ENCODE measurements at regions not wholly inside any gene's neighbourhood (a gene's known extent, or its start where the extent isn't known, plus 50 kb on each side); places are given as distances from the start of the nearest gene placed in this dataset.
"Not testable (repeated sequence)": the region's sequence is repeated elsewhere in the genome, so short reads cannot be mapped to it uniquely, and the experiment has no call there.

DNA sequence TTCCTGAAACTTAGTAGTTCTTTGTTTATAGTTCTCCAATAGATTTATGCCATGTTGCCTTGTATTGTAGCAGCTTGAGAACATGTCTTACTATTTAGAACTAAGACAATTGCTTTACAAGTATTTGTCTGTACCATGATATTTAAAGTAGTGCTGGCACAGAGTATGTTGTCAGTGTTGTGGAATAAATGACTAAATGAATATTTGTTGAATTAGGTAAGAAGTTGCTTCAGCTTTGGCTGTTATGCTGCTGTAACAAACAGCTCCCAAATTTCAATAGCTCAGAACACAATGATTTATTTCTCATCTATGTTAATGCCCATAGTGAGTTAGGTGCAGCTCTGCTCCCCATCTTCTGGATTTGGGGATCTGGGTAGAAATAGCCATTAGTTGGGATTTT is 90.2 kb upstream of the VCAM1 start:
- no peak for DNase-seq

DNA sequence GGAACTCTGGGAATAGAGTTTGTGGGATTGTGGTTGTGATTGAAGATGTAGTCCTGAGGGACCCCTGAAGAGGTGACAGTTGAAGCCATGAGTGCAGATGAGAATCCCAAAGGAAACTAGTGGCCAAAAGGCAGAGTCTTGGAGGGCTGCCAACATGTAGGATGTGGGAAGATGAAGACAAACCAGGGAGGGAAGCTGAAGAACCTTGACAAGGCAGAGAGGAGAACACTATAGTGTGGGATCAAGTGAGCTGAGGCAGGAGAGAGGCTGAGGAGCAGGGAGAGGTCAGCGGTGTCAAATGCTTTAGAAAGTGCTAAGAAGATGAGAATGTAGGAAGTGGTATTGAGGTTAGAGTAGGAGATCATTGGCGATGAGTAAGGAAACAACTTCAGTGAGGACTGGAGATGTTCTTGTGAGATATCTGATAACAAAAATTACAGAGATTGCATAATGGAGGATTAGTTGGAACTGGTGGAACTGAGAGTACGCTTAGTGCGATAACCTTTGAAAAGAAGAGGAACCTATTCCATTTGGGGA is 88.5 kb upstream of the VCAM1 start:
- DNase-seq: no peak

DNA sequence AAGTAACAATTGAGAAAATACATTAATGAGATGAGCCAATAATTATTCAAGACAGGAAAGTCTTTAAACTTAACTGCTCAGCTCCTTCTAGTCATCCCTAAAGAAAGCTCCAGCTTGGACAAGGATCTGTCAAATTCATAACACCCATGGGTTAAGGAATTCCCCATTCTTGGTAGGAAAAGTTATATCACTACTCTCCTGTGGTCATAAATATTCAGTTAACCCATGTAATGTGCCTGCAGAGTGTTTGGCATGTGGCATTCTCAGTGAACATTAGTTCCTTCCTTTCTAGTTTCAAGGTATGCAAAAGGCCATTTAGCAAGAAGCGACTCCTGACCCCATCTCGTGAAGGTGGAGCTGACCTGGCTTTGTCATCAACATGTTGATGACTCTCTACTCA is 76.7 kb upstream of the VCAM1 start:
- DNase-seq: no peak

DNA sequence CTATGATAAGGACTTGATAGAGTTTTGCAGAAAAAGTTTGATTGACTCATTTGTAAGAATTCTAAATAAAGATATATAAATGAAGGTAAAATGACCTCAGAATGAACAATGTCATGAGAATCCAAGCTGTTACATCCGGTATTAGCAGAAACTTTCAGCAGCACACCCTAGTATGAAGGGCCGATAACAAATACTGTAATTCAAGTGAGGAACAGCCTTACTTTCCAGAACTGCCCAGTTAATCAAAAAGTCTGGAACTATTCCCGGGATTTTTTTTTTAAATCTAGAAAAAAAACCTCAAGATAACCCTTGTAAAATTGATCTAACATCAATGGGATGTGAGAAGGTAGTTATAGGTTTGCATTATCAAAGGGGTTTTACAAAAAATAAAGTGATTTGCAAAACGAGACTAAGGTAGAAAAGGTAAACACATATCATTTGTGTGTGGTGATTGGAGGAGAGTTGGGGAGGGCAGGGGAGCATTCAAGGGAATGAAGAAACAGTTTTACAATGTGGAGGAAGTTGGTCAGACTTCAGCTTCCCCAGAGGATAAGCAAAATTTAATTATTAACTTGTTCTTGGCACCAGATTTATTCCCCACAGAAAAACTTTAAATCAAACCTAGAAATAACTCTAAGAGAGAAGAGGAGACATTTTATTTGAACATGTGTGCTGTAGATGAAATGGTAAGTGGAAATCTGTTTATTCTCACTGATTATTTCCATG is 75.9 kb upstream of the VCAM1 start:
- DNase-seq: no peak

DNA sequence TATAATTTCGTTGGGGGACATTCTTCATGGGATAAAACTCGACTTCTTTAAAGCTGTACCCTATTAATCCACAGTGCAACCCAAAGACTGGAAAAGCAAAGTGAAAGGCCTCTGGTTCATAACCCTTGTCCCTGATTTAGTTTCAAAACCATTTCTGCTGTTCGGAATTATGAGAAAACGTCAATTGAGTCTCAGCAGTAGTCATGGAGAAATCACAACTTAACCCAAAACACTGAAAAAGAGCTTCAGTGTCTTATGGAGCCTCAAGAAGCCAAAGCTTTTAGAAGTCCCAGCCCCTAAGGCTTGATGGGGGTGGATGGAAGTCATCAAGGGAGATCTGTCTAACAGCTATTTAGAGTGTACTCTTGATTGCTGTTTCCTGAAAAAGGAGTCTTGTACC is 73.5 kb upstream of the VCAM1 start:
- no peak for DNase-seq

DNA sequence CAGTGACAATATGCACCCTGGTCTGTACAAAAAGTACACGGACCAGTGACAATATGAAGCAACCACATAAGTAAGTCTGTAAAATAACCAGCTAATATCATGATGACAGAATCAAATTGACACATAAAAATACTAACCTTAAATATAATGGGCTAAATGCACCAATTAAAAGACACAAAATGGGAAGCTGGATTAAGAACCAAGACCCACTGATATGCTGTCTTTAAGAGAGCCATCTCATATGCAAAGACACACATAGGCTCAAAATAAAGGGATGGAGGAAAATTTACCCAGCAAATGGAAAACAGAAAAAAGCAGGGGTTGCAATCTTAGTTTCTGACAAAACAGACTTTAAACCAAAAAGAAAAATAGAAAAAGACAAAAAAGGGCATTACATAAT is 70.4 kb upstream of the VCAM1 start:
- DNase-seq: no peak

DNA sequence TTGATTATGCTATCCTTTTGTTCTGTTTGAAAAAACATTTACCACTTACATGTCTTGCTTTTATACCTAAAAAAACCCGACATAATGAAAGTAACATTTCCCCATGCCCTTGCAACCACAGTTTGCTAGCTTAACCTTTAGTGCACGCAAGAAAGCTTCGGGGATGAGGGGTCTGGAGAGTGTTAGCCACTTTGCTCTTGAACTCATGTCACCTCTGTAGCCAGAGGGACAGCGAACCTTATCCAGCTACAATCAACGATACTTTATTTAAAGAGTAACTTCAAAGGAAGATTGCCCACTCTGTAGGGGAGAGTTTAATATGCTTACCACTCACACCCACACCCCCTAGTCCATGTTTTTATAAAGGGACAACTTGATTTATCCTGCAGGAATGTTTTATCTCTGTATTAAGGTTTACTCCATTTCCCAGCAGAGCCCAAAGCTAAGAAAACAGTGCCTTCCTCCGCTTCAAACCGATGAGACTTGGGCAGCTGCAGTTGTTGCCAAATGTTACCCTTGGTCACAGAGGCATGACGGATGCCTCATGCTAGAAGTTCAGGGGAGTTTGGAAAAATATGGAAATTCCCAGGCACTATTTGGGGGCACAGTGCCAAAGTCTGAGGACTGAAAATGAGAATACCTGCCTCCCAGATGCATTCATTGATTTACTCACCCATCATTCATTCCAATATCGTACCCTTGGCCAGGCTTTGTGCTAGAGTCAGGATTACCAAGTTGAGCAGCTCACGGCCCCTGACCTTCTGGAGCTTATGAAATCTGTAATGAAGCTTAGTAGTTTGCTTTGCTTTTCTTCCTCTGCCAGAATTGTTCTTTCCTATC is 61.4 kb upstream of the VCAM1 start:
- DNase-seq: no peak

DNA sequence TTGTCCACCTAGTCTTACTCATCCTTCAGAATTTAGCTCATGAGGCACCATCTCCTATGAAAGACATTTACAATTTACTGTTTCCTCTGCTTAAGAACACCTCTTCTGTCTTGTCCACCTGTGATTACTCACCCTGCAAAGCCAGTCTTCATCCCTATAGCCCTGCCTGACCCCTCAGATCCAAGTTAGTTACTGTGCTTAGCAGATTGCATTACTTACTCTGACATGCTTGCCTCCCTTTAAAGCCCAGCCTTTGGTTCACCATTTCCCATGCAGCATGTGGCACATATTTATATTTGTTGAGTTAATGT is 60.9 kb upstream of the VCAM1 start:
- DNase-seq: no peak

DNA sequence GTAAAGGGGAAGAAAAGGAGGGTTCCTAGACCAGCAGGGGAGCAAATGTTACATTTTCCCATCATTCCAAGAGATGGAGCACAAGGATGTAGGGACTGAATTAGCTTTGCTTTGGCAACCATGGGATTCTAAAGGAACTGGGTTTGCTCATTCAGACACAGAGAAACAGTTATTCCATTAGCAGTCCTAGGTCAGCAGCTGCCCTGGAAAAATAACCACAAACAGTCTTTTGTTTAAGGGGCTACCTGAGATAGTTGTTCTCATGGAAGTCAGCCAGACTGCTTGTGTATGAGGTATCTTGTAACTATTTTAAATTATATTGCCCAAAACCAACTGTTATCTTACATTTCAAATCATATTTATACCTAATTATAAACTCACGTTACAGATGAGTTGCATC is 58.4 kb upstream of the VCAM1 start:
- no peak for DNase-seq

DNA sequence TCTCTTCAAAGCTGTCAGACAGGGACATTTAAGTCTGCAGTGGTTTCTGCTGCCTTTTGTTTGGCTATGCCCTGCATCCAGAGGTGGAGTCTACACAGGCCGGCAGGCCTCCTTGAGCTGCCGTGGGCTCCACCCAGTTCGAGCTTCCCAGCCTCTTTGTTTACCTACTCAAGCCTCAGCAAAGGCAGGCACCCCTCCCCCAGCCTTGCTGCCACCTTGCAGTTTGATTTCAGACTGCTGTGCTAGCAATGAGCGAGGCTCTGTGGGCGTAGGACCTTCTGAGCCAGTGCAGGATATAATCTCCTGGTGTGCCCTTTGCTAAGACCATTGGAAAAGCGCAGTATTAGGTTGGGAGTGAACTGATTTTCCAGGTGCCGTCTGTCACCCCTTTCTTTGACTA is 51.0 kb upstream of the VCAM1 start:
- not testable (repeated sequence) for DNase-seq
